ENCODE measurements at regions not wholly inside any gene's neighbourhood (a gene's known extent, or its start where the extent isn't known, plus 50 kb on each side); places are given as distances from the start of the nearest gene placed in this dataset.

DNA sequence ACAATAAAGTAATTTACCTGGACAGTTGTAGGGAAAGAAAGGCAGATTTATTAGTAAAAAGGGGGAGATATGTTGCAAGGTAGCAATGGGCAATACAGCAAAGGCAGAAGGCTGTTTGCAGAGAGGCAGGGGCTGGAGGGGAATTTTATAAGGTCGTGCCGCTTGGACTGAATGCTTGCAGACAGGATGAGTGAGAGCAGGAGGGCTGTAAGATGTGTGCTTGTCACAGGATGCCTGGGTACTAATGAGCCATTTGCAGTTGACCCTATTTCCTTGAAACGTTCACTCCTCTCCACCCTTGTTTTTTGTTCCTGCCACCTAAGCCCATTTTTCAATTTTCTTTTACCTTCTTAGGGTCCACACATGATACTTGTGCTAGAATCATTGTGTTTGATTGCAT is 214.7 kb downstream of the TRAM1L1 start:
- no peak for FAIRE-seq

- FAIRE-seq = no peak
Observed at GRCh38 chr4:116866106-116866505, 219.3 kb downstream of the TRAM1L1 start.

DNA sequence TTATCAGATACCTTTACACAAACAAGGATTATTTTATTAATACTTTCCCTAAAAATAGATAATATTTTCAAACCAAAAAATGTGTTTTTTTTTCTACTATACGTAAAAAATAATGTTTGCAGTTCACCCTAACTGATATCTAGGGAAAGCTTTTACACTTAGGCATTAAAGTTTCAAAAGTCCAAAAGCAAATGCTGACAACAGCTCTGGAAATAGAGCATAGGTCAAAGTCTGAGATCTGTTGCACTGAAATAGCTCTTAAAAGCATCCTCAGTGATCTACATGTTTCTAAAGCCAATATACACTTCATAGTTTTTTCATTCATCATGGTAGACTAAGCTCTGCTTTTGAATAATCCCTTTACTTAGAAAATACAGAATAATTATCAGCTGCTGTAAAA is 222.8 kb downstream of the TRAM1L1 start:
- FAIRE-seq = no peak

DNA sequence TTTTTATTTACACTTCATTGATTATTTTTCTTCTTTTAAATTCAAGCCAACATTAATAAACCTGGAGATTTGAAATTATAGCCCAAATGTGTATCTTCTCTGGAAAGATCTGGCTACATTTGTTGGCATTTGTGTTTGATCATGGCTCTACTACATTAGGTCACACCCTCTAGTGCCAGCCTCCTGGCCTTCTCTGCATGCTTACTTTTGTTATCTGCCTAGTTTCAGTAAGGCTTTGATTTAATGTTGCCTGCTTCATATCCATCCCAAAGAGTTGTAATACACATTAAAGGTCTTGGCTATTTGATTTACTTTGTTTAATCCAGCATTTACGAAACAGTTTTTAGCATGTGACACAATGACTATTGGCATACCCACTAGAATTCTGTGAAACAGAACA is 224.5 kb downstream of the TRAM1L1 start:
- no peak for FAIRE-seq

GRCh38 chr4:116849620-116850019 is 235.8 kb downstream of the TRAM1L1 start:
- no peak for FAIRE-seq

- FAIRE-seq = no peak
Observed at GRCh38 chr4:116847616-116848015, 237.8 kb downstream of the TRAM1L1 start.

- no peak for FAIRE-seq
Observed at GRCh38 chr4:116839826-116840225, 245.6 kb downstream of the TRAM1L1 start.

GRCh38 chr4:116838609-116839008 is 246.8 kb downstream of the TRAM1L1 start:
- no peak for FAIRE-seq

- no peak for FAIRE-seq
Observed at GRCh38 chr4:116829187-116829586, 256.2 kb downstream of the TRAM1L1 start.

DNA sequence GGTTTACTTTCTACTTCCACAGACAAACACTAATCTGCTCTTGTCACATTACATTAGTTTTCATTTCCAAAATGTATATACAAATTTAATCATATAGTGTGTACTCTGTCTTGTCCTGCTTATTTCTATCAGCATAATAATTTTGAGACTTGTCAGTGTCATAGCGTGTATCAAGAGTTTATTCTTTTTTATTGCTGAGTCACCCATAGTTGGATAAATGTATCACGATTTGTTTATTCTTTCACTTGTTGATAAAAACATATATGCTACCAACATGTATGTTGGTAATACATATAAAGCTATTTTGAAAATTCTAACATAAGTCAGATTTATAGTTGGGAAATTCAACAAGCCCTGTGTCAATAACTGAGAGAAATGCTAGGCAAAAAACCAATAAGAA is 261.2 kb downstream of the TRAM1L1 start:
- no peak for FAIRE-seq

GRCh38 chr4:116811730-116812129 is 273.6 kb downstream of the TRAM1L1 start:
- no peak for FAIRE-seq

DNA sequence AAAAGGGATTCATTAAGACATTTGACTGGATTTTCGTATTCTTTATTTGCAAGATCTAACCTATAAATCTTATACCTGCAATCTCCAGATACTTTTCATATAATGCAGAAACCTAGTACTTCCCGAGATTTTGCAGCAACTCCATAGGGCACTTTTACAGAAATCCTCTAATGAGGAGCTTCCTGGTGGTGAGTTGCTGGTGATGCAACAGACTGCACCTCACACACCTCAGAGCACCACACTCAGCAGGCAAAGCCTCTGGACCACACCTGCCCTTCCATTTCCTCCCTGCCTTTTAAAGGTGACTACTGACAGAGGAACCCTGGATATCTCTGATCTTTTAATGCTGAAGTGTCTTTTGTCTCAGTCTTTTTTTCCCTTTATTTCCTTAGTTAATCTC is 289.4 kb downstream of the TRAM1L1 start:
- FAIRE-seq = no peak

DNA sequence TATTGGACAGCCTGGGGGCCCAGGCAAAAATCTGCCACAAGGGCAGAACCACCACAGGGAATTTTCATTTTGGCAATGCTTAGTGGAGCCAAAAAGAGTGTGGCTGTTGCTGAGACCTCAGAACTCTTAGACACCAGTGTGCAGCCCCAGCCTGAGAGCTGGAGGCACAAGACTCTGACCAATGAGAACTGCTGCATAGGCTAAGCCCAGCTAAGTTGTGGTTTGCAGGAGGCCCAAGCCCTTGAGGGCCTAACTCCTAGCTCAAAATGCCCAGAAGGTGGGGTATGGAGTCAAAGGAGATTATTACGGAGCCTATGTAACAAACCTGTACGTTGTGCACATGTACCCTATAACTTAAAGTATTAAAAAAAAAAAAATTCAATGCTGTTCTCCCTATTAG is 296.7 kb downstream of the TRAM1L1 start:
- no peak for FAIRE-seq

DNA sequence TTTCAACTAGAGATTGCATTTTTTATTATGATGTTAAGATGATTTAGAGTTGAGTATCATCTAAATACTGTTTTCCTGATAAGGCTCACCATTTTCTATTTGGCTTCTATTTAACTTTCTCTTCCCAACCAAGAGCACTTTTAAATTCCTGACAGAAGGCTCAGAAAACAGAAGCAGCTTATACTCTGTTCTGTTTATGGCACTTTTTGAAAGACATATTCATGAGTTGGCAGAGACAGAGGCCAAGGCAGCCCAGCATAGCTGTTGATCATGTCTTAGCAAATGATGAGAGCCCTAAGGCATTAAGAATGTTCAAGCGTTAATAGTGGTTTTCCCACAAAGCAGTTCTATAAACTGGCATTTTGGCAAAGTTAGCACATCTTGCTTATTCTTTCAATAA is 330.3 kb downstream of the TRAM1L1 start:
- no peak for FAIRE-seq

- no peak for FAIRE-seq
Observed at GRCh38 chr4:116752027-116752426, 333.3 kb downstream of the TRAM1L1 start.

DNA sequence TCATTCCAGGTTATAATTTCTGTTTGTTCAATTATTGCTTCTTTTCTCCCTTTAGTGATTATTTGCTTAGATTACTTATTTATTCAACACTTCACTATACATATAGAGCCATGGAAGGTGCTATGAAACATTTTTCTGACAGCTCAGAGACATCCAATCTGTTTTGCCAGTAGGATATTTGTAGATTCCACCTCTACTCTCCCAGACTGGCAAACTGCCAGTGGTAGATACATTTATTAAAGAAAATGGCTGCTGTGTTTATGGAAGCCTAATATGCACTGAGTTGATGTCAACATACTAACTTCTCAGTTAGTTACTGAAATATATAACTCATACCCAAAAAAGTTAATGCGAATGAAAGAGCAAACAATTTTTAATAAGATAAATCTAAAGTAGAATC is 348.6 kb downstream of the TRAM1L1 start:
- no peak for FAIRE-seq

DNA sequence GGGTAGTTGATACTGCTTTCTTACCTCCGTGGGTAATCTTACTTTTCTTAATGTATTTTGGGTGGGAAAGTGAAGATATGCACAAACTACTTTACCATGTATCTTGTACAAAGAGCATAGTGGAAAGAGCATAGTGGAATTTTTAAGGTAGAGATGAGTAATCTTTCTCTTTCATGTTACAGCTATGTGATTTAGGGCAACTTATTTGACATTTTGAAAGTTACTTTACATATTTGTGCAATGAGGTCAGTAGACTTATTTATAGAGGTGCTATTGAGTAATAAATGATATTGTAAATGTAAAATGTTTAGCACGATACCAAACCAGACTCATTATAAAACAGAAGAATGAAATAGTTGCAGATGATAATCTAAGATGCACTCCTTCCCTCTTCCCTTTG is 351.2 kb downstream of the TRAM1L1 start:
- no peak for FAIRE-seq

DNA sequence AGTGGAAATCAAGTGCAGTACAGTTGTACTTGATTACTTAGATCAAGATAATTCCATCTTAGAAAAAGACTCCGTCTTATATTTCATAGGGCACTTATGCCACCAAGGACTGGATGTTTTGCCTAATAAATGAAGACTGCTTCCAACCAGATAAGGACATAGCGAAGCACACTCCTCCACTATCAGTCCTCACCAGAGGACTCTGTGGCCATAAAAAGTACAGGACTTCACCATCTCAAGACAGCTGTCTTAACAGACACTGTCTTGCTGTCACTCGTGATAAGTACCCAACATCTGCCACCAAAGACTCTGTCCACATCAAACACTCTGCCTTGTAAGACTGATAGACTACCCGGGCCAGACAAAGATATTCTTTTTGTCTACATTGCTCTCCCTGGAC is 352.0 kb downstream of the TRAM1L1 start:
- FAIRE-seq = no peak

- no peak for FAIRE-seq
Observed at GRCh38 chr4:116726523-116726922, 358.9 kb downstream of the TRAM1L1 start.

DNA sequence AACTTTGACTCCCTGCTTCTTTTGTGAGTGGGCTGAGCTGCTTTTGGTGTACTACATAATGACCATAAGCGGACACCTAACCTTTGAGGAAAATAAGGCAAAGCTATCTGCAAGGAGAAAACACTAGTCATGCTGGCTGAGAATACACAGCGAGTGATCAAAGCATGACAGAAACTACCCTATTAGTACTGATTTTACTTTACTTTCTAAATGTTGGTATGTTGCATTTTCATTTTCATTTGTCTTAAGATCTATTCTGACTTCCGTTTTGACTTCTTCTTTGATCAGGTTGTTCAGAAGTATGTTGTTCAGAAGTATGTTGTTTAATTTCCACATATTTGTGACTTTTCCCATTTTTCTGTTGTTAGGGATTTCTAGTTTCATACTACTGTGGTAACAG is 361.1 kb downstream of the TRAM1L1 start:
- FAIRE-seq = no peak

- FAIRE-seq = no peak
Observed at GRCh38 chr4:116705466-116705865, 379.9 kb downstream of the TRAM1L1 start.

DNA sequence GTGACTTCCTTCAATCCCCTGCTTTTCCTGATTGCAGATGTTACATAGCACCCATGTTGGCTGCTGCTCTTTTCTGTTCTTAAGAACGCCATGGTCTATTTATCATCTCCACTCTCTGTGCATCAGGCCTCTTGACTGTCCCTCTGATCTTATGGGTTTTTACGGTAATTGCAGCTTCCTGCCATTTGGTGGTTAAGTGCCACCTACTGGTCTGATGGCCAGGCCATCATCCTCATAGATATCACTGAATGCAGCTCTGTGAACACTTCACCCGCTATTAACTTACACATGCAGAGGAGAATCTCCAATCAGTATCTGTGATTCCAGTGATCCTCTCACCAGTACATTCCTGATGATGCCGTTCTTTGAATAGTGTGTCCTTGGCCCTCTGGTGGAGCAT is 382.4 kb downstream of the TRAM1L1 start:
- no peak for FAIRE-seq

GRCh38 chr4:116688536-116688935 is 396.8 kb downstream of the TRAM1L1 start:
- no peak for FAIRE-seq

- FAIRE-seq = no peak
Observed at GRCh38 chr4:116668190-116668589, 417.2 kb downstream of the TRAM1L1 start.

DNA sequence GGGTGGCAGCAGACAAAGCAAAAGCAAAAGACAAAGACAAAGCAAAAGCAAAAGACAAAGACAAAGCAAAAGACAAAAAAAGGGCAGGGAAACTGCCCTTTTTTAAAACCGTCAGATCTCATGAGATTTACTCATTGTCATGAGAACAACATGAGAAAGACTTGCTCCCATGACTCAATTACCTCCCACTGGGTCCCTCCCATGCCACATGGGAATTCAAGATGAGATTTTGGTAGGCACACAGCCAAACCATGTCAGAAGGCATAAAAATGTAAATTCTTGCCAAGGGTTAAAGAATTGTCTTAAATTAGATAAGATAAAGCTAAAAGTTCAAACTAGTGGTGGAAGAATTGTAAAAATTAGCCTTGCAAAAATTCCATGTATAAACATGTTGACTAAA is 419.7 kb downstream of the TRAM1L1 start:
- no peak for FAIRE-seq

DNA sequence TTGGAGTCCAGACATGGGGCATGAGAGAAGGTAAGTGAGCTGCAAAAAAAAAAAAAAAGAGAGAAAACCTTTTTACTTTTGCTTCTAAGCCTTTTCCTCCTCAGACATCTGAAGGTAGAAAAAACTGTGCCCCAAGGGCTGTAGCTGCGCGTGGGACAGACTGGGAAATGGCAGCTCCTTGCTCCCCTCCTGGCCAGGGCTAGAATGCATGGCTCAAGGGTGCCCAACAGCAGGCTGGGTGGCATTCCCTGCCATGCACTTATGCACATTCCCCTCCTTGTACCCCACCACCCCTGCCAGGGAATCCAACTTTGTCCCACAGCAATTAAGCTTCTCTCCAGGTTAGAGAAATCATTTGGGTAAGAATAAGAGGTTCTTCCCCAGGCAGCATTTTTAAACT is 421.2 kb downstream of the TRAM1L1 start:
- no peak for FAIRE-seq

All from G401.6 (cell line).